Calu3 (cell line): ENCODE measurements at regions not wholly inside any gene's neighbourhood (a gene's known extent, or its start where the extent isn't known, plus 50 kb on each side); places are given as distances from the start of the nearest gene placed in this dataset.

ENCODE experiments used
- BruUV-seq: library from RNA; stranded (reverse); fragments of 400-500 nt; replicated peaks from 2 replicates; lab custom pipeline; 2021; lab: Mats Ljungman, UMichigan
- CTCF ChIA-PET: fragments of 300-600 bp; sonication (Branson Sonifier 250); formaldehyde crosslinking; loops from one replicate; lab custom pipeline; 2022; ENCODE audit warnings: antibody characterized with exemption; lab: Charles Lee
- DNase-seq: peaks from one replicate; pipeline ENCODE4 v3.0.0; 2022
- H3K27ac Mint-ChIP-seq: one replicate; pipeline ENCODE4 v1.8.0; 2022; ENCODE audit warnings: mixed read lengths; ENCODE audit not compliant: unreplicated experiment
- H3K27me3 Mint-ChIP-seq: one replicate; pipeline ENCODE4 v1.8.0; 2022; ENCODE audit warnings: mixed read lengths; ENCODE audit not compliant: unreplicated experiment
- H3K36me3 Mint-ChIP-seq: one replicate; pipeline ENCODE4 v1.8.0; 2022; ENCODE audit warnings: mild to moderate bottlenecking, moderate library complexity, mixed read lengths; ENCODE audit not compliant: insufficient read depth, unreplicated experiment
- H3K4me1 Mint-ChIP-seq: one replicate; pipeline ENCODE4 v1.8.0; 2022; ENCODE audit warnings: mild to moderate bottlenecking, low read depth, mixed read lengths; ENCODE audit not compliant: unreplicated experiment
- H3K4me3 Mint-ChIP-seq: one replicate; pipeline ENCODE4 v1.8.0; 2022; ENCODE audit warnings: mild to moderate bottlenecking, low read depth, moderate library complexity, mixed read lengths; ENCODE audit not compliant: unreplicated experiment
- H3K9me3 Mint-ChIP-seq: one replicate; pipeline ENCODE4 v1.8.0; 2022; ENCODE audit warnings: low read depth, mixed read lengths; ENCODE audit not compliant: unreplicated experiment
- intact Hi-C: fragments of 100-400 bp; cut with micrococcal nuclease; formaldehyde crosslinking; loops from one replicate; pipeline ENCODE4 v1.10.0; 2022; ENCODE audit not compliant: unreplicated experiment
- TF ChIP-seq, protein P1 (sequence below): fragments of 200-600 bp; IDR thresholded peaks from one replicate; pipeline ENCODE4 v1.8.0; 2022; ENCODE audit warnings: antibody characterized with exemption; ENCODE audit not compliant: unreplicated experiment

DNA sequence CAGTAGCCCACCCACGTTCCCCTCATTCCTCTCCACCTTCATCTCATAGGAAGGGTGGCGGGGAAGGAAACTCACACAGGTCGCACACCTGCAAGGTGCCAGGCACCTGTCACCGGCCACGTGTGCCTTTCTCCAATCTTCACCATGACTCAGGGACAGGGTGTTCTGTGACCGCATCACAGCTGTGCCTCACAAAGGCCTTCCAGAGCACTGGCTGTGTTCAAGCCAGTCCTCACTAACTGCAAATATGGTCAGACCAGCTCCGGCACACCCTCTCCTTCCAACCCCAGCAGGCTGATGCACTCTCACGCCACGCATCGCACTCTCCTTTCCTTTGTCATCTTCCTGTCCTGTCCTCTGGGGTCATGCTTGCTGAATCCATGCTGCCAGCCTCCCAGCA lies 415.9 kb downstream of the IRS2 start:
- BruUV-seq, result no TSS peak
- intact Hi-C loops, result no loop called here
- Mint-ChIP-seq H3K27me3 (no peaks in the 10 kb centered on the region), H3K27ac (no peak overlapping the region), H3K9me3 (no peaks in the 10 kb centered on the region), H3K4me3 (no peak overlapping the region), H3K4me1 (no peaks in the 10 kb centered on the region), H3K36me3 (no peaks in the 10 kb centered on the region)
- CTCF ChIA-PET, result no interaction called here
- TF ChIP-seq, protein P1, sequence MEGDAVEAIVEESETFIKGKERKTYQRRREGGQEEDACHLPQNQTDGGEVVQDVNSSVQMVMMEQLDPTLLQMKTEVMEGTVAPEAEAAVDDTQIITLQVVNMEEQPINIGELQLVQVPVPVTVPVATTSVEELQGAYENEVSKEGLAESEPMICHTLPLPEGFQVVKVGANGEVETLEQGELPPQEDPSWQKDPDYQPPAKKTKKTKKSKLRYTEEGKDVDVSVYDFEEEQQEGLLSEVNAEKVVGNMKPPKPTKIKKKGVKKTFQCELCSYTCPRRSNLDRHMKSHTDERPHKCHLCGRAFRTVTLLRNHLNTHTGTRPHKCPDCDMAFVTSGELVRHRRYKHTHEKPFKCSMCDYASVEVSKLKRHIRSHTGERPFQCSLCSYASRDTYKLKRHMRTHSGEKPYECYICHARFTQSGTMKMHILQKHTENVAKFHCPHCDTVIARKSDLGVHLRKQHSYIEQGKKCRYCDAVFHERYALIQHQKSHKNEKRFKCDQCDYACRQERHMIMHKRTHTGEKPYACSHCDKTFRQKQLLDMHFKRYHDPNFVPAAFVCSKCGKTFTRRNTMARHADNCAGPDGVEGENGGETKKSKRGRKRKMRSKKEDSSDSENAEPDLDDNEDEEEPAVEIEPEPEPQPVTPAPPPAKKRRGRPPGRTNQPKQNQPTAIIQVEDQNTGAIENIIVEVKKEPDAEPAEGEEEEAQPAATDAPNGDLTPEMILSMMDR, result no peak
- no peak for DNase-seq

DNA sequence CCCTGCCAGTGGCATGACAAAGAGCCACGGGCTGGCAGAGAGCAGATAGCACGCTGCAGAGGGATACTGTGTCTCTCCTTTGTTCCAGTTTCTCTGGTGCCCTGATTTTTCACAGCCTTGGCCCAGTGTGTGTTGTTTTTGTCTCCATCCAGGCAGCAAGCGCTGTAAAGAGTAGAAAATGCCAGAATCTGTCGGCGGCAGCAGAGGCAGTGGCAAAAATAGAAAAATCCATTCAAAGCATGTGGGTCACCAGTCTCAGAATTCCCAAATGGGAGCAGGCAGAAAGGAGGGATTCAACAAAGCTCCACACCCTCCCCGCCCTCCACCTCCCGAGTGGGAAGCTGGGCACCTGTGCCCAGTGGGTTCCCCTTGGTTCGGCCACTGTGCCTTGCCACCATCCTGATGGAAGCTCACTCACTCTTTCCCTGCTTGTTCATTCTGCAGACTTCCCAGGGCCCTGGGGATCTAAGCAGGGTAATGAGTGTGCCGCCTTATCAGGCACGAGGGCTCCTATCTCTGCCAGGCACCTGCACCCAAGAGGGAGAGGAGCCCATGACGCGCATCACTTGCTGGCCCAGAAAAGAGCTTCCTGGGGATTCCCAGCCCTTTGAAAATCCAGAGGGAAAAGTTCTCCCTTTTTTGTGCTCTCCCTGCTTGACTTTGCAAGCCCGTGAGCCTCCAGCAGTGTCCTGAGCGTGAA lies 416.9 kb downstream of the IRS2 start:
- intact Hi-C loops, result no loop called here
- Mint-ChIP-seq H3K36me3 (no peaks in the 10 kb centered on the region), H3K4me3 (no peak overlapping the region), H3K9me3 (no peaks in the 10 kb centered on the region), H3K27me3 (no peaks in the 10 kb centered on the region), H3K27ac (no peak overlapping the region), H3K4me1 (no peaks in the 10 kb centered on the region)
- TF ChIP-seq, protein P1, result no peak
- no TSS peak for BruUV-seq
- CTCF ChIA-PET, result no interaction called here
- DNase-seq, result no peak

DNA sequence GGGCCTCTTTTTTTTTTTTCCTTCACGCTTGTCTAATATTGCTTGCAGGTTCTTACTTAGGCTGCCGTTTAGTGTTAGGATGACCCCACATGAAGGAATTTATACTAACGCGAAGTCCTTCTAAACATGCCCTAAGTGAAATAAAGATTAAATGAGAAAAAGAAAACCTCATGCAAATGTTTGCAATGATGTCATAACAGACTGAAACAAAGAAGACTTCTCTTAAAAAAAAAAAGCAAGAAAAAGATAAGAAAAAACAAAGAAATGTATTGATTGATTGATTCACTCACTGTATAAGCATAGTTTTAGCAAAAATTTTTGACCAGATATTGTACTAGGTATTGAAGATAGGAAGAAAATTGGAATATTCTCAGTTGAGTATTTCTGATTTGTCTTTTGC lies 418.2 kb downstream of the IRS2 start:
- TF ChIP-seq, protein P1, result no peak
- no peaks in the 10 kb centered on the region for H3K36me3 Mint-ChIP-seq
- DNase-seq, result no peak
- no peaks in the 10 kb centered on the region for H3K27me3 Mint-ChIP-seq
- CTCF ChIA-PET, result no interaction called here
- no peak overlapping the region for H3K4me3 Mint-ChIP-seq
- no peaks in the 10 kb centered on the region for H3K9me3 Mint-ChIP-seq
- no TSS peak for BruUV-seq
- no peak overlapping the region for H3K27ac Mint-ChIP-seq
- H3K4me1 Mint-ChIP-seq, result no peaks in the 10 kb centered on the region
- intact Hi-C loops, result no loop called here

DNA sequence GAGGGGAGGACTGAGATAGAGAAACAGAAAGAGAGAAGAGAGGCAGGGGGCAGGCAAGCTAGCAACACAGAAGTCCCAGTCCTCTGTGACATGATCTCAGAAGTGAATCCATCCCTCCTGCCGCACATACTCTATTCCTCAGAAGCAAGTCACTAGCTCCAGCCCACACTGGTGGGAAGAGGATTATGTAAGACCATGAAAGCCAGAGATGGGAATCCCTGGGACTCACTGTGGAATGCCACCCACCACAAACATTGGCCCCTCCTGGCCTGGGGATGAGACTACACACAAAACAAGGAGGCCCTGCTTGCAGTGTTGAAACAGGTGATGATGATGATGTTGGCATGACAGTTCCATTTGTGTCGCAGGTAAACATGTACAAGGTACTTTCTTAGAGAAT lies 419.9 kb downstream of the IRS2 start:
- intact Hi-C loops, result no loop called here
- no TSS peak for BruUV-seq
- no peaks in the 10 kb centered on the region for H3K9me3 Mint-ChIP-seq
- TF ChIP-seq, protein P1, result no peak
- no peaks in the 10 kb centered on the region for H3K36me3 Mint-ChIP-seq
- H3K4me1 Mint-ChIP-seq, result no peaks in the 10 kb centered on the region
- H3K27ac Mint-ChIP-seq, result no peak overlapping the region
- H3K27me3 Mint-ChIP-seq, result no peaks in the 10 kb centered on the region
- CTCF ChIA-PET, result no interaction called here
- no peak overlapping the region for H3K4me3 Mint-ChIP-seq
- no peak for DNase-seq
